Heart right ventricle (tissue), 16 donors: ENCODE measurements at regions not wholly inside any gene's neighbourhood (a gene's known extent, or its start where the extent isn't known, plus 50 kb on each side); places are given as distances from the start of the nearest gene placed in this dataset.

Experiments used
- ATAC-seq, 8 donors: fragments of 200-7000 bp; cut with Tn5 transposase; one replicate each; pipeline ENCODE4 v1.9.1; 2020; ENCODE audit warnings: mild to moderate bottlenecking in 8 of 8, moderate library complexity in 8 of 8, moderate number of reproducible peaks in 1 of 8
- DNase-seq, 2 donors: peaks; one replicate each; pipeline ENCODE4 v3.0.0-alpha.2; 2020
- H3K27ac ChIP-seq, 10 donors: fragments of 200-600 bp; sonication (generic) in 2 of 10; one replicate each; pipeline versions ENCODE4 v1.5.0 to v1.8.0; 2020 to 2022; ENCODE audit warnings: mild to moderate bottlenecking in 3 of 10
- H3K27me3 ChIP-seq, 7 donors: fragments of 200-600 bp; one replicate each; pipeline ENCODE4 v1.8.0; 2021 to 2022; ENCODE audit warnings: mild to moderate bottlenecking in 2 of 7
- H3K36me3 ChIP-seq, 9 donors: fragments of 200-600 bp; sonication (generic) in 1 of 9; one replicate each; pipeline versions ENCODE4 v1.5.0 to v1.8.0; 2020 to 2022; ENCODE audit warnings: mild to moderate bottlenecking in 2 of 9
- H3K4me1 ChIP-seq, 9 donors: fragments of 200-600 bp; sonication (generic) in 1 of 9; one replicate each; pipeline versions ENCODE4 v1.5.0 to v1.8.0; 2020 to 2022; ENCODE audit warnings: mild to moderate bottlenecking in 4 of 9
- H3K4me3 ChIP-seq, 10 donors: fragments of 200-600 bp; sonication (generic) in 2 of 10; one replicate each; pipeline versions ENCODE4 v1.5.0 to v1.8.0; 2020 to 2022; ENCODE audit warnings: mild to moderate bottlenecking in 7 of 10, moderate library complexity in 2 of 10
- H3K9me3 ChIP-seq, 11 donors: fragments of 200-600 bp in 10 of 11; sonication (generic) in 2 of 11; one replicate each; pipeline versions ENCODE4 v1.5.0 to v1.8.0; 2013 to 2022; ENCODE audit warnings: mild to moderate bottlenecking in 2 of 11, control low read depth in 1 of 11, moderate library complexity in 1 of 11
- CTCF ChIP-seq, 9 donors: fragments of 200-600 bp; sonication (generic) in 2 of 9; IDR thresholded peaks; one replicate each; pipeline versions ENCODE4 v1.5.0 to v1.8.0; 2021 to 2022; ENCODE audit warnings: antibody characterized with exemption in 9 of 9, mild to moderate bottlenecking in 5 of 9, moderate library complexity in 1 of 9
- WGBS, 2 donors: extraction: QIAGEN DNeasy Blood & Tissue Kit; methylation state at CpG; one replicate each; pipeline ENCODE4 v1.1.7; 2013; ENCODE audit warnings: inconsistent platforms in 1 of 2; 5-methylcytosine and 5-hydroxymethylcytosine counted together
- intact Hi-C, 10 donors: fragments of 100-400 bp; cut with DNase I; formaldehyde crosslinking; loops; one replicate each; pipeline versions ENCODE4 v1.11.1 to v1.14.2; 2022
- donor health status: Arrhythmogenic right ventricular cardiomyopathy.
- donor health status: ischemic (EF 13 %, LVEDD 7.1; RV severe dilation, severe dysfunction).
- donor health status: healthy with polysubstance abuse.
- donor health status: DM: no; HTN: yes; CAD: no.
- donor health status: DM: no; HTN: no; CAD: no.
- donor health status: ischemic (EF 25% LVEDD 6.9; RV normal size, moderate dysfunction).
- donor health status: ischemic (EF 25% LVEDD 5.7; RV mildly dilated, moderate dysfunction).
- donor health status: healthy.
- donor health status: DM: yes; HTN: yes; CAD: no.
- donor health status: Ischemic cardiomyopathy.
- donor health status: ischemic (EF 35%, LVEDD 5.7; RV mildly dilated, moderate dysfunction).
- donor health status: nonischemic (EF 11% LVEDD 7.7; RV severe dilation, severe dysfunction).
- donor health status: DM: yes; HTN: yes; CAD: no.
- donor health status: PGD.
- donor health status: ischemic (EF 29% LVEDD 5.4; RV normal size, mild dysfunction).
- donor health status: nonischemic (EF 23%, LVEDD 6.1; RV moderate dilation, normal function).

- Histone ChIP-seq H3K27me3 (no peaks in the 10 kb centered on the region), H3K4me1 (peaks cover 0 to 10% (median 0%) of the 10 kb centered on the region in 9 donors), H3K27ac (peak overlapping the region in 9 of 10 donors; percentile 8 to 85 (median 66)), H3K9me3 (peaks cover 0 to 7% (median 0%) of the 10 kb centered on the region in 11 donors), H3K4me3 (no peak overlapping the region), H3K36me3 (no peaks in the 10 kb centered on the region)
- DNase-seq (peak in 1 of 2 donors; percentile 34), ATAC-seq (peak; percentile 49 to 96 (median 89))
- WGBS, 2 donors = 57 to 63% methylated on average over 11 of the region's 11 CpGs
- intact Hi-C loops = no loop called here
- TF ChIP-seq CTCF (IDR thresholded peaks at IDR 0.05) = no peak
Observed at GRCh38 chr13:109281017-109281902, 505.1 kb downstream of the IRS2 start.

GRCh38 chr13:109276261-109276660 is 510.1 kb downstream of the IRS2 start:
- no peak for ATAC-seq
- 79 to 91% methylated on average over 4 of the region's 4 CpGs for WGBS, 2 donors
- no peaks in the 10 kb centered on the region for H3K36me3 ChIP-seq

GRCh38 chr13:109275852-109276251 is 510.5 kb downstream of the IRS2 start:
- Histone ChIP-seq H3K9me3 (peaks cover 0 to 5% (median 0%) of the 10 kb centered on the region in 11 donors), H3K27me3 (no peaks in the 10 kb centered on the region), H3K36me3 (no peaks in the 10 kb centered on the region), H3K4me1 (peaks cover 0 to 19% (median 0%) of the 10 kb centered on the region in 9 donors), H3K27ac (peak overlapping the region in 1 of 10 donors; percentile 51), H3K4me3 (no peak overlapping the region)
- 64 to 71% methylated on average over 5 of the region's 5 CpGs for WGBS, 2 donors
- DNase-seq (no peak), ATAC-seq (no peak)
- intact Hi-C loops = no loop called here
- TF ChIP-seq CTCF (IDR thresholded peaks at IDR 0.05) = peak in 3 of 9 donors; percentile 12 to 18 (median 14)

More at GRCh38 chr13:109276261-109276660, 510.1 kb downstream of the IRS2 start:
- H3K4me1 ChIP-seq = peaks cover 0 to 19% (median 3%) of the 10 kb centered on the region in 9 donors
- H3K4me3 ChIP-seq = no peak overlapping the region
- TF ChIP-seq CTCF (IDR thresholded peaks at IDR 0.05) = no peak
- intact Hi-C loops = no loop called here
- DNase-seq = no peak
- peaks cover 0 to 7% (median 0%) of the 10 kb centered on the region in 11 donors for H3K9me3 ChIP-seq
- no peaks in the 10 kb centered on the region for H3K27me3 ChIP-seq
- H3K27ac ChIP-seq = no peak overlapping the region

GRCh38 chr13:109275139-109275745 is 511.1 kb downstream of the IRS2 start:
- no peak for ATAC-seq
- DNase-seq = no peak
- no peaks in the 10 kb centered on the region for H3K27me3 ChIP-seq
- H3K27ac ChIP-seq = peak overlapping the region in 1 of 10 donors; percentile 51
- H3K4me3 ChIP-seq = no peak overlapping the region
- intact Hi-C loops = no loop called here
- peaks cover 0 to 19% (median 0%) of the 10 kb centered on the region in 9 donors for H3K4me1 ChIP-seq
- H3K36me3 ChIP-seq = no peaks in the 10 kb centered on the region
- no peak for TF ChIP-seq CTCF (IDR thresholded peaks at IDR 0.05)
- H3K9me3 ChIP-seq = no peaks in the 10 kb centered on the region
- 69 to 73% methylated on average over 11 of the region's 11 CpGs for WGBS, 2 donors
